NCI-H146 (cell line): ENCODE measurements at regions not wholly inside any gene's neighbourhood (a gene's known extent, or its start where the extent isn't known, plus 50 kb on each side); places are given as distances from the start of the nearest gene placed in this dataset.
"Not testable (repeated sequence)": the region's sequence is repeated elsewhere in the genome, so short reads cannot be mapped to it uniquely, and the experiment has no call there.

Experiments used
- DNase-seq: peaks from one replicate; lab custom pipeline; 2025; lab: John Stamatoyannopoulos, UW

DNA sequence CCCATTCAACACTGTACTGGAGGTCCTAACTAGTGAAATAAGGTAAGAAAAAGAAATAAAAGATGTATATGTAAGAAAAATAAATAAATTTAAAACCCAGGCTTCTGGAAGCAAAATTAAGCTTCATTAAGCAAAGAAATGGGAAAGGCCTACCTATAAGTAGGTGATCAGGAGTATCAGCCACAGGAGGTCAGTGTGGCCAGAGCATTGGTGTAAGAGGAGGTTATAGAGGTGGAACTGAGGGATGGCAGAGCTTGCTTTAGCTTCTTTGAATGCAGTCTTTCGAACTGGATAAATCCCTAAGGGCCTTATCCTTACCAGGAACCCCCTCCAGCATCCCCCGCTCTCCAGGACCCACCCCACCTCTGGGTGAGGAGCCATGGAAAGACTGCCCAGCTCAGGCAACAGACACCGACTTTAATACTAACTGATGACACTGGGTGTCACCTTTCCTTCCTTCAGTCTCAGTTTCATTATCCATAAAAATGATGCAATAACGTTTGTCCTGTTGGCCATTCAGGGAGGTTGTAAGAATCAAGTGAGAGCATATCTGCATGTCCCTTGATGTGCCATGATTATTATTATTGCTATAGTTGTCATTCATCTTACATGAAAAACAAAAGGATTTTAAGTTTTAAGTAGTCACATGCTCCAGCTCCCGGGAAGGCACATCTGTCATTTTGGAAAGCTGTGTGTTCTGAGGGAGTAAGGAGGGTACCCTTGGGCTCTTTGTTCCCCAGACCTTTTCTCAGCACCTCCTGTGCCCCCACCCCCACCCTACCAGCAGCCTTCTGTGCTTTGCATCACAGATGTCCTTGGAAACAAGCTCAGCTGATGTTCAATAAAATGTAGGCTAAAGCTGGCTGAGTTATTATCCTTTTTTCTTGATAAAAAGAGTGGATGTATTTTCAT, 50.8 kb upstream of the CTNNA1 start:
- DNase-seq: peak; percentile 48

DNA sequence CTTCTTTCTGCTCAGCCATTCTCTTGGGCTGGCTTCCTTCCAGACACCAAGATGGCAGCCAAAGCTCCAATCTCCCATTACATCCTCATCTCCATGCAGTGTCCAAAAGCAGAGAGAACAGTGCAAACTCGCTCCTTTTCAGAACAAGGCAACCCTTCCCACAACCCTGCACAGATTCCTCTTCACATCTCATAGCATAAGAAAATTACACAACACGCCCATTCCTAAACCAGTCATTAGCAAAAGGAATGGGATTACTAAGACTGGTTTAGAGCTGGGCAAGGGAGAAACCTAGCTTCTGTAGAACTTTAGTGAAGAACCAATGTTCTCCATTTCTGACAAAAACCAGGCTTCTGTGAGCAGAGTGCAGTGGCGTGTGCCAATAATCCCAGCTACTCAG, 51.5 kb upstream of the CTNNA1 start:
- DNase-seq: no peak

DNA sequence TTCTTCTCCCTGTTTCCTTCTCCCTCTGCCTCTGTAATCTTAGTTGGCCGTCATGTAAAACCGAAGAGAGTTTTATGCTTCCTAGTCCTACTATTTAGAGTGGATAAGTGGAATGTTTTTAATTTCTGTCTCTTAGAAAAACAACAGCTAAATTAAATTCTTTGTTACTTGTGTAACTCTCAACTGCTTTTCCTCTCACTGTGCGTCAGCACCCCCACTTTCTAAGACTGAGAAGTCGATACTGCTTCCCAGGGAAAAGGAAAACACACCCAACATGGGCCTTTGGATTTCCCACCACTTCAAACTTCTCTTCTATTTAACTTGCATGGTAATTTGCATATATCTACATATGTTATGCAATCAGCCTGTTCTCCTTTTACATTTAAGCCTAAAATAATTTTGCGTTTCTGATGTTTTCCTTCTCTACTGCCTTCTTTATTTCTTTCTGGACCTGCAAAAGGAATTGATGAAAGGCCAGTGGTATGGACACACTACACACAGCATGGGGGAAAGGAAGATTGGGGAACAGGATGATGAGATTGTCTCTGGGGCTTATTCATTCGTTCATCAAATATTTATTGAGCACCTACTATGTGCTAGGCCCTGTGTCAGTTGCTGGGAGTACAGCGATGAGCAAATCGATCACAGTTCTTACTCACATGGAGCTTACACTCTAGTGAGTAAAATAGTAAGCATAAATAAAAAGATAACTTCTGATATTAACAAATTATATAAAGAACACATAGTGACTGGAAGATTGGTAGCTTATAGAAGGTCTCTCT, 52.5 kb upstream of the CTNNA1 start:
- no peak for DNase-seq

DNA sequence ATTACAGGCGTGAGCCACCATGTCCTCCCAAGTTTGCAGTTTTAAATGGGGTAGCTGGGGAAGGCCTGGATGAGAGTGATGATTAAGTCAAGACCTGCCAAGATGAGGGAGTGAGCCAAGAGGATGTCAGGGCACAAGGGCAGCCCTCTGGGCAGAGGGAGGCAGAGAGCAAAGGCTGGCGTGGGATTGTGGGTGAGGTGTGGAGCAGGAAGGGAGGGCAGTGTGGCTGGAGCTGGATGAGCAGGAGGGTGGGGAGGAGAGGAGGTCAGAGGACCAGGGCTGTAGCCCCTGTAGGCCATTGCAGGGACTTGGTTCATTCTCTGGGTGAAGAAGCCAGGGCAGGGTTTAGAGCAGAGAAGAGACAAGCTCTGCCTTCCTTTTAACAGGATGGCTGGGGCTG, 53.7 kb upstream of the CTNNA1 start:
- DNase-seq: no peak

DNA sequence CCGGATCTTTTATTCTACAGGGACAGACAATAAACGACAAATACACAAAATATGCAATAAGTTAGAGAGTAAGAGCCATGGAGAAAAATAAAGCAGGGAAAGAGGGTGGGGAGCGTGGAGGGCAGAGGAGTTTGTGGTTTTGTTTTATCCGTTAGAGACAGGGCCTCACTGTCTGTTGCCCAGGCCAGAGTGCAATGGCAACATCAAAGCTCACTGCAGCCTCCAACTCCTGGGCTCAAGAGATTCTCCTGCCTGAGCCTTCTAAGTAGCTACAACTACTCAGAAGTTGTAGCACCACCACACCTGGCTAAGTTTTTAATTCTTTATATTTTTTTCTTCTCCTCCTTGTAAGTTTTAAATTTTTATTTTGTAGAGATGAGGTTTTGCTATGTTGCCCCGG, 54.5 kb upstream of the CTNNA1 start:
- no peak for DNase-seq

DNA sequence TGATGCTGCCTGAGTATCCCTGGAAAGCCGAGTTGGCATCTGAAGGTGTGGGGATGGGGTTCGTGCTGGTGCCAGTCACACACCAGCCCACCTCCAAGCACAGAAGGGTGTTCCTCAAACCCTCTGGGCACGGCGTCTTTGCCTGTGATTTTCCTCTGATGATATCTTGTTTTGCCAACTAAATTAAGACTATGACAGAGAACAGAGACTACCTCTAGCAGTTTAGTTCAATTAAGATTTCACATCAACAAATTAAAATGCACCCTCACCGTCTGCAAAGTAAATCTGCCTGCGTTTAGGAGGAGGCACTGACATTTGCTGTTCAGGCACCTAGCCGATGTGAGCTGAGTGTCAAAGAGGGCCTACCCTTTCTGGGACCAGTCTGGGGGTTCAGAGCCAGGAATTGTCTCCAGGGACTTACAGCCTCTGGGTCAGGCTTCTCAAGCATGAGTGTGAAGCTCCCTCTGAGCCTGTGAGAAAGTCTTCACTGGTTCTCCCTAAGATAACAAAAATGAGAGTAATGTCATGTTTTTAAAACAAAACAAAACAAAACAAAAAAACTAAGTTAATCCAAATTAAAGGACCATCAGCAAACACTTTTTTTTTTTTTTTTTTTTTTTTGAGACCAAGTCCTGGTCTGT, 55.4 kb upstream of the CTNNA1 start:
- no peak for DNase-seq

DNA sequence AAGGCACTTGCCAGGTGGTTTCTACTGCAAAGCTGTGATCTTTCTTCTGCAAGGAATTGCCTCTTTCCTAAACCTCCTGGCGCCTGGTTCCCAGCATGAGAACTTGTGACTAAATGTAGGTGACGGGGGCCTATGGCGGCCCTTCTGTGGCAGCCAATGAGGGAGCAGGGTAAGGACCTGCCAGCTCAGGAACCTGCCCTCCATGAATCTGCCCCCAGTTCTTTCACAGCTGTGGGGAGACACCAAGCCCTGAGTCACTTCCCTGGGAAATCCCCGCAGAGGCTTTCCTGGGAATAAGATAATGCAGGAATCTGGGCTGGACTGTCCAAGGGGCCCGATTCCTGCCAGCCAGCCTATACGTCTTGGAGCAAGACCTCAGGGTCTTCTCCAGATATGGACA, 56.7 kb upstream of the CTNNA1 start:
- DNase-seq: no peak

DNA sequence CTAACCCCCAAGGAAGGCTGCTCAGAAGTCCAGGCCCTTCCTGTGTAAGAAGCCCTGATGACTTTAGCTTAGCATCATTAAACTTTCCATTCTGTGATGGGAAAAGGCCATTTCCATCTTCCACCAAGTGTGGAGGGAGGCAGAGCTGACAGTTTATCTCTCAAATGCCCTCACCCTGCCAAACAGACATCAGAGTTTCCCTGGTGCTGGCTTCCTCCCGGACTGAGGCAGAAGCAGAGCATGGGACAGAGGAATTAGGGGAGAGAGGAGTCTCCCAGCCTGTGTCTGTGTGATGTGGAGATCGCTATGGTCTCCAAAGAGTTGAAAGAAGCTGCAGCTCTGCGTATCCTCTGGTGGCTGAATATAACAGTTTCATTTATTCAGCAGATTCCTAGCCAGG, 57.4 kb upstream of the CTNNA1 start:
- DNase-seq: no peak

DNA sequence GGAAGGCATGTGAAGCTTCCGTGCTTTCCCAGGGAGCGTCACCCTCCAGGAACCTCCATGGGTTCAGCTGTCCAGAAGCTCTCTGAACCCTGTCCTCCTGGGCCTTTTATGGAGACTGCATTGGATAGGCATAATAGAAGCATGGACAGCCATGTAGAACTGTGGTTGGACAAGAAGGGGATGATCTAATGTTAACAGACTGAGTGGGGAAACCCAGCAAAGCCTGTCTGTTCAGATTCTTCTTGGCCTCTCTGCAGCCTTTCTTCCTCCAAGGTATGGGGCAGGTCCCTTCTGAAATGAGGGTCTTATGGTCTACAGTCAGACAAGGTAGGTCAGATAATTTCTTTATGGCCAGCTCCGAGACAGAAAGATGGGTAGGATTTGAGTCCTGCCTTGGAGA, 59.1 kb upstream of the CTNNA1 start:
- DNase-seq: no peak

DNA sequence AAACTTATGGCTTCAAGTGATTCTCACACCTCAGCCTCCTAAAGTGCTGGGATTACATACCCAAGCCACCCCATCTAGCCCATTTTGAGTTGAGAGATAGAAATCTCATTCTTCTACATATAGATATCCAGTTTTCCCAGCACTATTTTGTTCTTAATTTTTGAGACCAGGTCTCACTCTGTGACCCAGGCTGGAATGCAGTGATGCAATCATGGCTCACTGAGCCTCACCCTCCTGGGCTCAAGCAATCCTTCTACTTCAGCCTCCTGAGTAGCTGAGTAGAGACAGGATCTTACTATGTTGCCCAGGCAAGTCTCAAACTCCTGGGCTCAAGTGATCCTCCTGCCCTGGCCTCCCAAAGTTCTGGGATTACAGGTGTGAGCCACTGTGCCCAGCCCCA, 60.9 kb upstream of the CTNNA1 start:
- DNase-seq: no peak

DNA sequence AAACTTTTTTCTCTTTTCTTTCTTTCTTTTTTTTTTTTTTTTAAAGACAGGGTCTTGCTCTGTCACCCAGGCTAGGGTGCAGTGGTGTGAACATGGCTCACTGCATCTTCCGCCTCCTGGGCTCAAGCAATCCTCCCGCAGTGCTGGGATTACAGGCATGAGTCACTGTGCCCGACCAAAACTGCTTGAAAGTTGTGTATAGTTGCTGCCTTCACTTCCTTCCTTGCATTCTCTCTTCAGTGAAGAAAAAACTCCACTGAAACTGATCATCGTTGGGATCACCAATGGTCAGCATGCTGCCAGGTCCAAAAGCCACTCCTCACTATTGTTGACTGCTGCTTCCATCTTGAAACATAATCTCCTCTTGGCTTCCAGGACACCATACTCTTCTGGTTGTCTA, 66.6 kb upstream of the CTNNA1 start:
- no peak for DNase-seq

DNA sequence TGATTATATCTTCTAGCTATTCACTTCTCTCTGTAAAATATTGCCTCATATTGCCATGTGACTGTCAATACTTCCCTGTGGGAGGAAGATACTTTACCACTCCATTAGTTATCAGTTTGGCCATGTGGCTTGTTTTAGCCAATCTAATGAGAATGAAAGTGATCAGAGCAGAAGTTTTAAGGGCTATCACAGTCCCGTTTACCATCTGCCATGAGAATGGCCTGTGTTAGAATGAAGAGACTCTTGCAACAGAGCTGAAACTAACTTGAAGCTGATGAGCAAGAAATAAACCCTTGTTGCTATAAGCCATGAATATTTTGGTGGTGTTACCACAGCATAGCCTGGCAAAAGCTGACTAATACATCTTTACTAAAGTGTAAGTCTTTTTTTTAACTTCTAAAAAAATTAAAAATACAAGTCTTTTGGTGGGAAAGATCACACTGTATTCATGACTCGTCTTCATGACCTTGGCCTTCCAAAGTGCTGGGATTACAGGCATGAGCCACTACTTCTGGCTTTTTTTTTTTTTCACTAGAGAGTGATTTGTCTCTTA, 68.0 kb upstream of the CTNNA1 start:
- no peak for DNase-seq

DNA sequence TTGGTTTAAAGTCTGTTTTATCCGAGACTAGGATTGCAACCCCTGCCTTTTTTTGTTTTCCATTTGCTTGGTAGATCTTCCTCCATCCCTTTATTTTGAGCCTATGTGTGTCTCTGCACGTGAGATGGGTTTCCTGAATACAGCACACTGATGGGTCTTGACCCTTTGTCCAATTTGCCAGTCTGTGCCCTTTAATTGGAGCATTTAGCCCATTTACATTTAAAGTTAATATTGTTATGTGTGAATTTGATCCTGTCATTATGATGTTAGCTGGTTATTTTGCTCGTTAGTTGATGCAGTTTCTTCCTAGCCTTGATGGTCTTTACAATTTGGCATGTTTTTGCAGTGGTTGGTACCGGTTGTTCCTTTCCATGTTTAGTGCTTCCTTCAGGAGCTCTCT, 70.8 kb upstream of the CTNNA1 start:
- DNase-seq: not testable (repeated sequence)

DNA sequence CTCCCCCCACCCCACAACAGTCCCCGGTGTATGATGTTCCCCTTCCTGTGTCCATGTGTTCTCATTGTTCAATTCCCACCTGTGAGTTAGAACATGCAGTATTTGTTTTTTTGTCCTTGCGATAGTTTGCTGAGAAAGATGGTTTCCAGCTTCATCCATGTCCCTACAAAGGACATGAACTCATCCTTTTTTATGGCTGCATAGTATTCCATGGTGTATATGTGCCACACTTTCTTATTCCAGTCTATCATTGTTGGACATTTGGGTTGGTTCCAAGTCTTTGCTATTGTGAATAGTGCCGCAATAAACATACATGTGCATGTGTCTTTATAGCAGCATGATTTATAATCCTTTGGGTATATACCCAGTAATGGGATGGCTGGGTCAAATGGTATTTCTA, 74.4 kb upstream of the CTNNA1 start:
- DNase-seq: not testable (repeated sequence)

DNA sequence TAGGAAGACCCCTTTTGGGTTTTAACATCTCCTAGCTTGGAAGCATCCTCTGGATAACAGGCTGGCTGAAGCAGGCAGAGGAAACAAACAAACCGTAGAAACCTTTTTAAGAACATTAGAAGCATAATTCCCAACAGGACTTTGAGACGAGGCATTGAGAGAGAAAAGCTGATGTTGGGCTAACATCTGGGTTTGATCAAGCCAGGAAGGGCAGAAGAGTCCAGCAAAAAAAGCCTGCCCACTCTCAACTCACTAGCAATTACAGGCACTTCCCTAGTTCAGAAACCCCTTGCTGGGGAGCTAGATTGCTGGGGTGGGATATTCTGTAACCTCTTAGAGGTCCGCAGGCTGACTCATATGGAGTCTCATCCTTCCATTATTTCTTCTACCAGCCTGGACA, 75.4 kb upstream of the CTNNA1 start:
- DNase-seq: no peak

DNA sequence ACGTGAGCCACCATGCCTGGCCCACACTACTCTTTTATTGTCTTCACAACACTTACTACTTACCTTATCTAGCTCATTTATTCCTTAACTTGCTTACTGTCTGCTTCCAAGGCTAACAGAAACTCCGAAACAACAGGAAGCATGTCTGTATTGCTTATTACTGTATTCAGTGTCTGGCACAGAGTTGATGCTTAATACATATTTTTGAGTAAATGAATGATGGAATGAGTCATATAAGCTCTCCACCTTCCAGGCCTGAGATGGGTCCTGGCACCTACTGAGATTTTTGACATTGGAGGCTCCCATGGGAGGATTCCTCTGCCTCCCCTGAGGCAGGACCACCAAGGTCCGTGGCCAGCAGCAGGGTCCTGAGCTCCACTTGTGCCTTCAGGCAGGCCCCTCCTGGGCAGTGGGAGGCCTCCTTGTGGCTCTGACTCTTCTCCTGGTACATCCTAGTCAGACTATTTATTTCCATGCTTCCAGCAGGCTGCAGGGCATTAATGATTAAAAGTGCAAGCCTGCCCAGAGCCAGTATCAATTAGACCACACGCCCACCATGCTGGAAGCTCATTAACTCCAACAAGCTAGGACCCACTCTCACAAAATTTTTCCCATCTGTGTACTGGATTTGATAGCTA, 76.5 kb upstream of the CTNNA1 start:
- DNase-seq: no peak

DNA sequence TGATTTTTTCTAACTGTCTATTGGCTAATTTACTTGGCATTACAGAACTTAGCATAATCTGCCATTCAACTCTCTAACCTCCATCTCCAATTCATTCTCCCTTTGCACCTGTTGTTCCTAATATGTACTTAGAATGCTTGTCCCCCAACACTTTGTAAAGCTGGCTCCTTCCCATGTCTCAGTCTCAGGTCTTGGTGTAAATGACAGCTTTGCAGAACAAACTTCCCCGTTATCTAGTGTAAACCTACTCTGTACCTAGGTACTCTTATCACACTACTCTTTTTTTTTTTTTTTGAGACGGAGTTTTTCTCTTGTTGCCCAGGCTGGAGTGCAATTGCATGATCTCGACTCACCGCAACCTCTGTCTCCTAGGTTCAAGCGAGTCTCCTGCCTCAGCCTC, 77.2 kb upstream of the CTNNA1 start:
- no peak for DNase-seq

DNA sequence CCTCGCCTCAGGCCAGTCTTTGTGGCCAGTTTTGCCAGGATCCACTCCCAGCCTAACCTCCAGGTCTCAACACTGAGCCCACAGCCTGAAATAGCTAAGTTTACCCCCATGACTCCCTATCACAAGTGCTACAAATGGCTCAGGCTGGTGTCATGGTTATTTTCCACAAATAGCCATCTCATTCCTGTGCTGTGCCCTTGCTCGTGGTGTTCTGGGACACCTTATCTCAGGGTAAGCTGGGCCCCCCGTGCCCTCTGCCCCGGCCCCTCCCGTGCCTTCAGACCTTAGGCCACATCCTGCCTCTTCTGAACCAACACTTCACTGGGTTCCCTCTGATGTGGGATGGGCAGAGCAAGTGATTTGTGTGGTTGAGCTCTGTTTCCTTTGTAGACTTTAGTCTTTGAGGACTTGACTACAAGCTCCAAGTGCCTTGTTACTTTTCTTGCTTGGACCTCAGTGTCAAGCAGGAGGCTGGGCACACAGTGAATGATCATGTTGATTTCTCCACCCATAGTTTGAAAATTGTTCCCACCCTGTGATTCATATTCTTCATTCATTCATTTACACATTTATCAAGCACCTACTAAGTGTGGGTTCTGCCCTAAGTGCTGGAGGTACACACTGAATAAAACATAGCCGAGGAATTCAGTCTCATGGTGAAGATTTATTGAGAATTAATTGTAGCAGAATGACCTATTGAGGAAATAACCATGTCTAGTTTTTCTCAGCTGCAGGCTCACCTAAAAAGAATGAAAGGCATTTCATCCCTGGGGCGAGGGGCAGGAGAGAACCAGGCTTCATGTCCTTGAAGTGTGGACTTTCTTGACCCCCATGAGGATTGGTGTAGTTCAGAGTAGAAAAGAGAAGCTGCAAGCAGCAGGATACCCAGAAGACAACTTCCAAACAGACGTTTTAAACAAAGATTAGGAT, 84.5 kb upstream of the CTNNA1 start:
- DNase-seq: no peak

DNA sequence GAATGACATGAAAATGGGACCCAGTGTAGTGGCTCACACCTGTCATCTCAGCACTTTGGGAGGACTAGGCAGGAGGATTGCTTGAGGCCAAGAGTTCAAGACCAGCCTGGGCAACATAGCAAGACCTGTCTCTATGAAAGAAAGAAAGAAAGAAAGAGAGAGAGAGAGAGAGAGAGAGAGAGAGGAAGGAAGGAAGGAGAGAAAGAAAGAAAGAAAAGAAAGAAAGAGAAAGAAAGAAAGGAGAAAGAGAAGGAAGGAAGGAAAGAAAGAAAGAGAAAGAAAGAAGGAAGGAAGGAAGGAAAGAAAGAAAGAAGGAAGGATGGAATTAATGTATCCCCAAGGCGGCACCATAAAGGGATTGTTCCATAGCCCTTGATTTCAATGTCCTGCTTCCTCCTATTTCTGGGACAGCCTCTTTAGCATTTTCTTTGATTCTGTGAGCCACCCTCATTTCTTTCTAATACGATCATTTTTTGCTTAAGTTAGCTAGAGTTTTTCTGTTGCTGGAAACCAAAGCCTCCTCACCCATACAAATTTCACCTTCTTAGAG, 85.4 kb upstream of the CTNNA1 start:
- DNase-seq: not testable (repeated sequence)

DNA sequence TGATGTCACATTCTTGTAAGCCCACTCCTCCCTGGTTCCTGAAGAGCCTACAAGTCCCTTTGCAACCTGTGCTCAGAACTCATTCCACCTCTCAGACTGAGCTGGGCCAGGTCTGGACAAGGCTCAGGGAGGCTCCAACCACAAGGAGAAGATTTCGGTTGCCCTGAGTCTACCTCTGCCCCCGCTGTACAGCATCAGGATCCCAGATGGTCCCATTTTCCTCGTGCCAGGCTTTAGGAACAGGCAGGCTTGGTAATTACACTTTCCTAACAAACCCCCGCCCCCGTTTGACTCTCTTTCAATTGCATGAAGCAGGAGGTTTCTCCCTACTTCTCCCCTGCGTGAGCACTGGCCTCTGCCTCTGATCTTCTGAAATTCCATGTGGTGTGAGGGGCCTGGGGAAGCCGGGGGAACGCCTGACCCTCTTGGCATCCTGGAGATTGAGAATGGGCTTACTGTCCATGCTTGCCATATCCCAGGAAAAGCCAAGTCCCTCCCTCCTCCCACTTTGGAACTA, 86.9 kb upstream of the CTNNA1 start:
- DNase-seq: no peak
